A549 (cell line): ENCODE measurements at regions not wholly inside any gene's neighbourhood (a gene's known extent, or its start where the extent isn't known, plus 50 kb on each side); places are given as distances from the start of the nearest gene placed in this dataset.

Experiments
- CTCF ChIP-seq: fragments of >200 bp; sonication (Bioruptor Twin); formaldehyde crosslinking; IDR thresholded peaks from 3 replicates; pipeline ENCODE4 v1.5.1; 2016
- ESRRA ChIP-seq: fragments of 150-350 bp; IDR thresholded peaks from 2 replicates; pipeline ENCODE4 v1.6.1; 2014; ENCODE audit warnings: mild to moderate bottlenecking, low read length, borderline replicate concordance
- NPAS2 ChIP-seq: fragments of 250-450 bp; sonication (Bioruptor Pico); IDR thresholded peaks from 2 replicates; pipeline ENCODE4 v1.8.0; 2022; ENCODE audit warnings: mild to moderate bottlenecking, moderate library complexity, borderline replicate concordance

GRCh38 chr2:147740211-147740927 lies 104.5 kb upstream of the ACVR2A start:
- TF ChIP-seq ESRRA (no peak), CTCF (no peak), NPAS2 (no peak)
